ENCODE measurements at regions not wholly inside any gene's neighbourhood (a gene's known extent, or its start where the extent isn't known, plus 50 kb on each side); places are given as distances from the start of the nearest gene placed in this dataset.
A peak's percentile ranks its signal among the peaks of the same experiment; 100 is the strongest.

DNA sequence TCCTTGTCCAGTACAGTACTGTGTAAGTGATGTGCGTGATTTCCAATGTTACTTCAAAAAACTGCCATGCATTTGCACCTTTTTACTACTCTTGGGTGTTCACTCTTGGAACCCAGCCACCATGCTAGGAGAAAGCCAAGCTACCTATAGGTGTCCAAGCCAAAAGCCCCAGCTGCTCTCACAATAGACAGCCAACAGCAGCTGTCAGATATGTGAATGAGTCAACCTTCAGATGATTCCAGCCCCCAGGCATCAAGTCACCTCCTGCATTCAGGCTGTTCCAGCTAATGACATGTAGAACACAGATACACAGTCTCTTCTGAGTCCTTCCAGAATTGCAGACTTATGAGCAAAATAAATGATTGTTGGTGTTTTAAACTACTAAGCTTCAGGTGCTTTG lies 417.7 kb upstream of the TGFBR2 start:
- H3K36me3 ChIP-seq (ENCODE audit: control insufficient read depth, insufficient read depth, low read length), result no peaks in the 10 kb centered on the region
- H3K27me3 ChIP-seq (ENCODE audit: control insufficient read depth, insufficient read depth, low read length), result no peaks in the 10 kb centered on the region
- TF ChIP-seq, protein P1, sequence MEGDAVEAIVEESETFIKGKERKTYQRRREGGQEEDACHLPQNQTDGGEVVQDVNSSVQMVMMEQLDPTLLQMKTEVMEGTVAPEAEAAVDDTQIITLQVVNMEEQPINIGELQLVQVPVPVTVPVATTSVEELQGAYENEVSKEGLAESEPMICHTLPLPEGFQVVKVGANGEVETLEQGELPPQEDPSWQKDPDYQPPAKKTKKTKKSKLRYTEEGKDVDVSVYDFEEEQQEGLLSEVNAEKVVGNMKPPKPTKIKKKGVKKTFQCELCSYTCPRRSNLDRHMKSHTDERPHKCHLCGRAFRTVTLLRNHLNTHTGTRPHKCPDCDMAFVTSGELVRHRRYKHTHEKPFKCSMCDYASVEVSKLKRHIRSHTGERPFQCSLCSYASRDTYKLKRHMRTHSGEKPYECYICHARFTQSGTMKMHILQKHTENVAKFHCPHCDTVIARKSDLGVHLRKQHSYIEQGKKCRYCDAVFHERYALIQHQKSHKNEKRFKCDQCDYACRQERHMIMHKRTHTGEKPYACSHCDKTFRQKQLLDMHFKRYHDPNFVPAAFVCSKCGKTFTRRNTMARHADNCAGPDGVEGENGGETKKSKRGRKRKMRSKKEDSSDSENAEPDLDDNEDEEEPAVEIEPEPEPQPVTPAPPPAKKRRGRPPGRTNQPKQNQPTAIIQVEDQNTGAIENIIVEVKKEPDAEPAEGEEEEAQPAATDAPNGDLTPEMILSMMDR (IDR thresholded peaks at IDR 0.05; ENCODE audit: insufficient read depth, low read length, poor library complexity, severe bottlenecking), result no peak
- DNase-seq (ENCODE audit: low read depth), result peak; percentile 18
- no peak overlapping the region for H3K4me3 ChIP-seq (ENCODE audit: low read depth, low read length)

DNA sequence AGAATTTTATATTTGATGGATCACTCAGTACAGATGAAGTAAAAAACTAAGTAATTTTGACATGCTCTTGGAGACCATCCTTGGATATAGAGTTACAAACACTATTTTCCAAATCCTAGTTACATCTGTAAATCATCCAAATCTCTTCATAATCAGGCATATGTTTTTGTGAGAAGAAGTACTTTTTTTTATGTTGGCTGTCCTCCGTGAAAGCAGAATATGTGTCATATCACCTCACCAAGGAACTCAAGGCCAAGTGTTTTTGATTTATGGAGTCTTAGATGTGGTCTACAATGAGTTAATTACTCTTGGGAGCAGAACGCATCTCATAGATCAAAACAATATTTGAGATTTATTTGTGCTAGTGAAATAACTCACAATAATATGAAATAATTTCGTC lies 416.5 kb upstream of the TGFBR2 start:
- H3K36me3 ChIP-seq (ENCODE audit: control insufficient read depth, insufficient read depth, low read length), result no peaks in the 10 kb centered on the region
- no peak for DNase-seq (ENCODE audit: low read depth)
- H3K27me3 ChIP-seq (ENCODE audit: control insufficient read depth, insufficient read depth, low read length), result no peaks in the 10 kb centered on the region
- TF ChIP-seq, protein P1 (IDR thresholded peaks at IDR 0.05; ENCODE audit: insufficient read depth, low read length, poor library complexity, severe bottlenecking), result no peak
- no peak overlapping the region for H3K4me3 ChIP-seq (ENCODE audit: low read depth, low read length)

DNA sequence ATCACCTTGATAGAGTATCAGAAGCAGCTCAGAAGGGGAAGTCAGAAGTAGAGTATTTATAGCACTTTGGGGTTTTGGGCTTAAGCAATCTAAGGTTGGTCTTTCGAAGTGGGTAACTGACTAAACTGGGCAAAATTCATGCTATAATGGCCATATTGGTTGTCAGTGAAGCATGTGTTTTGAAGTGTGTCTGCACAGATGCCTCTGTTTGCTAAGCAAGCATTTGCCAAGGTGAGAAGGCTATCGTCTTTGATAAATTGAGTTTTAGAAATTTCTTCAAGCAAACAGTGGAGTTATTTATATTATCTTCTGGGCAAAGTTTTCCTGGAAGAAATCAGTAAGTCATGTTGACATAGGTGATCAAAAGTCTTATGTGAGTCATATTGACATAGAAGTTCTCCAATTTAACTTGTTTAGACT lies 412.8 kb upstream of the TGFBR2 start:
- no peak for DNase-seq (ENCODE audit: low read depth)
- no peak overlapping the region for H3K4me3 ChIP-seq (ENCODE audit: low read depth, low read length)
- TF ChIP-seq, protein P1 (IDR thresholded peaks at IDR 0.05; ENCODE audit: insufficient read depth, low read length, poor library complexity, severe bottlenecking), result no peak
- no peaks in the 10 kb centered on the region for H3K27me3 ChIP-seq (ENCODE audit: control insufficient read depth, insufficient read depth, low read length)
- no peaks in the 10 kb centered on the region for H3K36me3 ChIP-seq (ENCODE audit: control insufficient read depth, insufficient read depth, low read length)

DNA sequence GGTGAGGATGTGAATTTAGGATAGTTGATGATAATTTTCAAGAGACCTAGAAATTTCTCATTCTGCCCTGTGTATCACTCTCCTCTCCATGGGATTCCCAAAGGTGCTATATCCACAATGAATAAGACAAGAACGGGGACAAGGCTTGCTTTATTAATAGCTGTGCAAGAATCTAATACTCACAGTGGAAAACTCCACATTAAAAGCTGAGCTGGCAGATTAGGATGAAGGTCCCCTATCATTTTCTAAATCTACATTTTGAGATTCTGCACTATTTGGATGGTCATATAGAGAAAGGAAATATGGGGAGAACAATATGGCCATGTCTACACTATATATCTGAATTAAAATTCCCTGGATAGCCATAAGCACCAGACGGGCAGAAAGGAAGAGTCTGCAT lies 411.0 kb upstream of the TGFBR2 start:
- H3K4me3 ChIP-seq (ENCODE audit: low read depth, low read length), result no peak overlapping the region
- no peak for DNase-seq (ENCODE audit: low read depth)
- H3K36me3 ChIP-seq (ENCODE audit: control insufficient read depth, insufficient read depth, low read length), result no peaks in the 10 kb centered on the region
- H3K27me3 ChIP-seq (ENCODE audit: control insufficient read depth, insufficient read depth, low read length), result no peaks in the 10 kb centered on the region
- TF ChIP-seq, protein P1 (IDR thresholded peaks at IDR 0.05; ENCODE audit: insufficient read depth, low read length, poor library complexity, severe bottlenecking), result no peak

DNA sequence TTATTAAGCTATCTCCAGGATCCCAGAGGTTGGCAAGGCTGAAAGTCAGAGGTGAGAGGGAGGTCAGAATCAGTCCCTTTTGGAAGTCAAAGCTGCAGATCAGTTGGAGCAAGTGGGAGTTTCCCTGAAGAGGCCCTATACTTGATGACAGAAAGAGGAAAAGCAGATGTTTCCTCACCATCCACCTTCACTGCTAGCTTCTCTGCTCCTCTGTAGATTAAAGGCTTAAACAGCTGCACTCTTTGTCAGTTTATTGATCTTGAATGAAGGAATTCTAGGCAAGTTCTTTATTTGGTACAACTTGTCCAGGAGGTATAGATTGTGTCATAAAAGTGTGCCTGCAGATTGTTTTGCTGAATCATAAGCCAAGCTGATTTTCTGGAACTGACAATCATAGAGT lies 408.2 kb upstream of the TGFBR2 start:
- H3K4me3 ChIP-seq (ENCODE audit: low read depth, low read length), result no peak overlapping the region
- no peak for DNase-seq (ENCODE audit: low read depth)
- H3K27me3 ChIP-seq (ENCODE audit: control insufficient read depth, insufficient read depth, low read length), result no peaks in the 10 kb centered on the region
- H3K36me3 ChIP-seq (ENCODE audit: control insufficient read depth, insufficient read depth, low read length), result no peaks in the 10 kb centered on the region
- TF ChIP-seq, protein P1 (IDR thresholded peaks at IDR 0.05; ENCODE audit: insufficient read depth, low read length, poor library complexity, severe bottlenecking), result no peak

DNA sequence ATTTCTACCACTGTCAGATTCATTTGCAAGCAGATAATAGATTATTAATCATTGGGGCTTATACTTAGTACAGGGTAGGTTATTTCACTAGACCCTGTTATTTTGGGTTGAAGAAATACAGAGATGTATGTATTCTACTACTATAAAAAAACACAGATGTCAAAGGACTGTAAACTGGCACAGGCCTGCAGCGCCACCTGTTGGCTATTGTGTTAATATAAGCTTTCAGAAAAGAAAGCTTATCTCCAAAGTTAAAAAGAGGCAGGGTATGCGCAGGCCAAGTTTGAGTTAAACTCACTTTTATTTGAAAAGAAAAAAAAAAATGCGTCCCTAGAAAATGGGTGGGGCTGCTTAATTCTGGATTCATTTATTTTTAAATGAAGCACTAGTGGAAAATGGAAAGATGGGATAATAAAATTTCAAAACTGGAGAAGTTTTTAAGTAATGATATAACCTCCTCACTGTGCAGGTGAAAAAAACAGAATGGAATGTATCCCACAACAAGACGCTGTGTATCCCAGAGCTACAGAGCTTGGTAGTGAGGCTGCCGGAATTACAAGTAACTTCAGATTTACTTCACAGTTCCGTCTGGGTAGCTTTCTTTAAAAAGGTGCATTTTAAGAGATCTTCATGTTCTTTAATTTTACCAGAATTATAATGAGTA lies 407.2 kb upstream of the TGFBR2 start:
- DNase-seq (ENCODE audit: low read depth), result peak; percentile 5
- H3K4me3 ChIP-seq (ENCODE audit: low read depth, low read length), result no peak overlapping the region
- TF ChIP-seq, protein P1 (IDR thresholded peaks at IDR 0.05; ENCODE audit: insufficient read depth, low read length, poor library complexity, severe bottlenecking), result peak; percentile 66
- no peaks in the 10 kb centered on the region for H3K36me3 ChIP-seq (ENCODE audit: control insufficient read depth, insufficient read depth, low read length)
- H3K27me3 ChIP-seq (ENCODE audit: control insufficient read depth, insufficient read depth, low read length), result no peaks in the 10 kb centered on the region
